Osteoblast (primary cell): ENCODE measurements at regions not wholly inside any gene's neighbourhood (a gene's known extent, or its start where the extent isn't known, plus 50 kb on each side); places are given as distances from the start of the nearest gene placed in this dataset.

ENCODE experiments used
- DNase-seq: peaks from one replicate; pipeline ENCODE4 v3.0.0; 2011; ENCODE audit warnings: low spot score, mixed read lengths; ENCODE audit not compliant: insufficient read length; ENCODE audit errors: missing footprints
- H2AFZ ChIP-seq: 2 replicates; pipeline ENCODE4 v1.6.0; 2011; ENCODE audit warnings: mild to moderate bottlenecking, low read length
- H3K27ac ChIP-seq: 2 replicates; pipeline ENCODE4 v1.5.1; 2011; ENCODE audit warnings: mild to moderate bottlenecking, low read depth, low read length, moderate library complexity
- H3K27me3 ChIP-seq: 2 replicates; pipeline ENCODE4 v1.6.0; 2012; ENCODE audit warnings: mild to moderate bottlenecking, control low read depth, inconsistent platforms, low read length, moderate library complexity; ENCODE audit not compliant: insufficient read depth
- H3K36me3 ChIP-seq: 2 replicates; pipeline ENCODE4 v1.5.1; 2011; ENCODE audit warnings: mild to moderate bottlenecking, low read length, control low read depth, moderate library complexity; ENCODE audit not compliant: insufficient read depth
- H3K4me1 ChIP-seq: 2 replicates; pipeline ENCODE4 v1.5.1; 2011; ENCODE audit warnings: mild to moderate bottlenecking, low read length, control low read depth, moderate library complexity; ENCODE audit not compliant: insufficient read depth
- H3K4me2 ChIP-seq: 2 replicates; pipeline ENCODE4 v1.6.0; 2011; ENCODE audit warnings: mild to moderate bottlenecking, low read length; ENCODE audit not compliant: insufficient read depth
- H3K4me3 ChIP-seq: fragments of 200-600 bp; sonication (generic); 3 replicates; pipeline ENCODE4 v1.5.1; 2012; ENCODE audit warnings: mild to moderate bottlenecking, low read length, inconsistent platforms; ENCODE audit not compliant: insufficient read depth
- H3K79me2 ChIP-seq: 2 replicates; pipeline ENCODE4 v1.6.0; 2012; ENCODE audit warnings: mild to moderate bottlenecking, low read length, control low read depth, inconsistent platforms; ENCODE audit not compliant: insufficient read depth
- H3K9me3 ChIP-seq: 2 replicates; pipeline ENCODE4 v1.5.1; 2011; ENCODE audit warnings: low read depth, low read length, control low read depth
- H4K20me1 ChIP-seq: 2 replicates; pipeline ENCODE4 v1.6.0; 2012; ENCODE audit warnings: mild to moderate bottlenecking, low read length, control low read depth; ENCODE audit not compliant: insufficient read depth
- TF ChIP-seq, protein P1 (sequence below): IDR thresholded peaks from 2 replicates; pipeline ENCODE4 v1.5.1; 2011; ENCODE audit warnings: mild to moderate bottlenecking, low read depth, low read length, moderate library complexity; ENCODE audit errors: extremely low read depth

- no peak overlapping the region for H2AFZ ChIP-seq
- no peaks in the 10 kb centered on the region for H4K20me1 ChIP-seq
- H3K36me3 ChIP-seq, result no peaks in the 10 kb centered on the region
- no peaks in the 10 kb centered on the region for H3K9me3 ChIP-seq
- DNase-seq, result no peak
- no peaks in the 10 kb centered on the region for H3K79me2 ChIP-seq
- no peak overlapping the region for H3K27ac ChIP-seq
- H3K4me1 ChIP-seq, result no peaks in the 10 kb centered on the region
- TF ChIP-seq, protein P1, sequence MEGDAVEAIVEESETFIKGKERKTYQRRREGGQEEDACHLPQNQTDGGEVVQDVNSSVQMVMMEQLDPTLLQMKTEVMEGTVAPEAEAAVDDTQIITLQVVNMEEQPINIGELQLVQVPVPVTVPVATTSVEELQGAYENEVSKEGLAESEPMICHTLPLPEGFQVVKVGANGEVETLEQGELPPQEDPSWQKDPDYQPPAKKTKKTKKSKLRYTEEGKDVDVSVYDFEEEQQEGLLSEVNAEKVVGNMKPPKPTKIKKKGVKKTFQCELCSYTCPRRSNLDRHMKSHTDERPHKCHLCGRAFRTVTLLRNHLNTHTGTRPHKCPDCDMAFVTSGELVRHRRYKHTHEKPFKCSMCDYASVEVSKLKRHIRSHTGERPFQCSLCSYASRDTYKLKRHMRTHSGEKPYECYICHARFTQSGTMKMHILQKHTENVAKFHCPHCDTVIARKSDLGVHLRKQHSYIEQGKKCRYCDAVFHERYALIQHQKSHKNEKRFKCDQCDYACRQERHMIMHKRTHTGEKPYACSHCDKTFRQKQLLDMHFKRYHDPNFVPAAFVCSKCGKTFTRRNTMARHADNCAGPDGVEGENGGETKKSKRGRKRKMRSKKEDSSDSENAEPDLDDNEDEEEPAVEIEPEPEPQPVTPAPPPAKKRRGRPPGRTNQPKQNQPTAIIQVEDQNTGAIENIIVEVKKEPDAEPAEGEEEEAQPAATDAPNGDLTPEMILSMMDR, result no peak
- no peak overlapping the region for H3K4me2 ChIP-seq
- H3K4me3 ChIP-seq, result no peak overlapping the region
- H3K27me3 ChIP-seq, result no peaks in the 10 kb centered on the region
Measured at GRCh38 chr11:28598531-28598930, 490.3 kb downstream of the METTL15 start.

- no peaks in the 10 kb centered on the region for H4K20me1 ChIP-seq
- no peak overlapping the region for H2AFZ ChIP-seq
- no peaks in the 10 kb centered on the region for H3K36me3 ChIP-seq
- no peak overlapping the region for H3K4me2 ChIP-seq
- H3K27me3 ChIP-seq, result no peaks in the 10 kb centered on the region
- no peaks in the 10 kb centered on the region for H3K9me3 ChIP-seq
- H3K79me2 ChIP-seq, result no peaks in the 10 kb centered on the region
- no peak overlapping the region for H3K27ac ChIP-seq
- TF ChIP-seq, protein P1, result no peak
- no peaks in the 10 kb centered on the region for H3K4me1 ChIP-seq
- DNase-seq, result no peak
- no peak overlapping the region for H3K4me3 ChIP-seq
Measured at GRCh38 chr11:28596816-28597215, 488.6 kb downstream of the METTL15 start.

DNA sequence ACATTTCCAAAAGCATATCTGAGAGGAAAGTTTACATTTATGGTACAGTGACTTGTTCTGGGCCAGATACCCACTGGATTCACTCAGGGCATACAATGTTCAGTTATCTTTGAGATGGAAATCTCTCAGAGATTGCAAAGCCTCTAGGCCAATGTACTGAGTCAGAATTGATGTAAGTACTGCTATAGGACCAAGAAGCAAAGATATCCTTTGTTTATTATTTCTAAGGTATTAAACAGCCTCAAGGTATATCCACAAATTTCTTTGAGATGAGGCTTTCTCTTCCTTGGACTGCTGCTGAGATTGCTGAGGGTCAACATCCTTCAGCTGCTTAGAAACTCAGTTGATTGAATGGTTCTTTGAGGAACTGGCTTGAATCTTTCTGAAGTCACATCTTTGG is 484.0 kb downstream of the METTL15 start:
- H3K79me2 ChIP-seq, result no peaks in the 10 kb centered on the region
- H3K36me3 ChIP-seq, result no peaks in the 10 kb centered on the region
- no peaks in the 10 kb centered on the region for H3K4me1 ChIP-seq
- H3K4me2 ChIP-seq, result no peak overlapping the region
- TF ChIP-seq, protein P1, result no peak
- H2AFZ ChIP-seq, result no peak overlapping the region
- H3K27me3 ChIP-seq, result no peaks in the 10 kb centered on the region
- DNase-seq, result no peak
- no peak overlapping the region for H3K27ac ChIP-seq
- H3K9me3 ChIP-seq, result no peaks in the 10 kb centered on the region
- H4K20me1 ChIP-seq, result no peaks in the 10 kb centered on the region
- H3K4me3 ChIP-seq, result no peak overlapping the region

- Histone ChIP-seq H3K9me3 (no peaks in the 10 kb centered on the region), H3K27ac (no peak overlapping the region), H4K20me1 (no peaks in the 10 kb centered on the region), H3K4me3 (no peak overlapping the region), H3K4me1 (peaks cover 11% of the 10 kb centered on the region), H3K36me3 (no peaks in the 10 kb centered on the region), H2AFZ (peak overlapping the region; percentile 25), H3K79me2 (no peaks in the 10 kb centered on the region), H3K27me3 (no peaks in the 10 kb centered on the region), H3K4me2 (no peak overlapping the region)
- TF ChIP-seq, protein P1, result no peak
- DNase-seq, result no peak
Measured at GRCh38 chr11:28584992-28585391, 476.8 kb downstream of the METTL15 start.
